HG03442 (cell line): ENCODE measurements at regions not wholly inside any gene's neighbourhood (a gene's known extent, or its start where the extent isn't known, plus 50 kb on each side); places are given as distances from the start of the nearest gene placed in this dataset.
"Not testable (repeated sequence)": the region's sequence is repeated elsewhere in the genome, so short reads cannot be mapped to it uniquely, and the experiment has no call there.

Experiments used
- ATAC-seq: cut with Tn5 transposase; IDR thresholded peaks from one replicate; pipeline ENCODE4 v1.9.1; 2021; ENCODE audit warnings: mild to moderate bottlenecking, moderate library complexity; ENCODE audit not compliant: unreplicated experiment

GRCh38 chr7:26959290-26959689, 94.9 kb upstream of the SKAP2 start:
- no peak for ATAC-seq

- no peak for ATAC-seq
Measured at GRCh38 chr7:26958834-26959233, 94.4 kb upstream of the SKAP2 start.

GRCh38 chr7:26955516-26955915, 91.1 kb upstream of the SKAP2 start:
- ATAC-seq = no peak

- ATAC-seq = no peak
Measured at GRCh38 chr7:26954951-26955350, 90.6 kb upstream of the SKAP2 start.

GRCh38 chr7:26951407-26951950, 87.1 kb upstream of the SKAP2 start:
- no peak for ATAC-seq

GRCh38 chr7:26950889-26951288, 86.5 kb upstream of the SKAP2 start:
- ATAC-seq = no peak

- ATAC-seq = no peak
Measured at GRCh38 chr7:26949319-26949718, 84.9 kb upstream of the SKAP2 start.

- ATAC-seq = no peak
Measured at GRCh38 chr7:26948617-26949118, 84.3 kb upstream of the SKAP2 start.

GRCh38 chr7:26944501-26945358, 80.3 kb upstream of the SKAP2 start:
- ATAC-seq = no peak

GRCh38 chr7:26937939-26938623, 73.7 kb upstream of the SKAP2 start:
- ATAC-seq = no peak

GRCh38 chr7:26937306-26937705, 72.9 kb upstream of the SKAP2 start:
- ATAC-seq = no peak

GRCh38 chr7:26932616-26933015, 68.2 kb upstream of the SKAP2 start:
- not testable (repeated sequence) for ATAC-seq

- ATAC-seq = no peak
Measured at GRCh38 chr7:26930845-26931244, 66.5 kb upstream of the SKAP2 start.

- ATAC-seq = no peak
Measured at GRCh38 chr7:26930201-26930600, 65.8 kb upstream of the SKAP2 start.

- ATAC-seq = no peak
Measured at GRCh38 chr7:26928703-26929347, 64.4 kb upstream of the SKAP2 start.

- no peak for ATAC-seq
Measured at GRCh38 chr7:26925768-26926167, 61.4 kb upstream of the SKAP2 start.

- ATAC-seq = no peak
Measured at GRCh38 chr7:26924149-26924767, 59.9 kb upstream of the SKAP2 start.

GRCh38 chr7:26919906-26920493, 55.6 kb upstream of the SKAP2 start:
- no peak for ATAC-seq

GRCh38 chr7:26918241-26918640, 53.9 kb upstream of the SKAP2 start:
- no peak for ATAC-seq

GRCh38 chr7:26916779-26917320, 52.5 kb upstream of the SKAP2 start:
- no peak for ATAC-seq
